ENCODE measurements at regions not wholly inside any gene's neighbourhood (a gene's known extent, or its start where the extent isn't known, plus 50 kb on each side); places are given as distances from the start of the nearest gene placed in this dataset.

DNA sequence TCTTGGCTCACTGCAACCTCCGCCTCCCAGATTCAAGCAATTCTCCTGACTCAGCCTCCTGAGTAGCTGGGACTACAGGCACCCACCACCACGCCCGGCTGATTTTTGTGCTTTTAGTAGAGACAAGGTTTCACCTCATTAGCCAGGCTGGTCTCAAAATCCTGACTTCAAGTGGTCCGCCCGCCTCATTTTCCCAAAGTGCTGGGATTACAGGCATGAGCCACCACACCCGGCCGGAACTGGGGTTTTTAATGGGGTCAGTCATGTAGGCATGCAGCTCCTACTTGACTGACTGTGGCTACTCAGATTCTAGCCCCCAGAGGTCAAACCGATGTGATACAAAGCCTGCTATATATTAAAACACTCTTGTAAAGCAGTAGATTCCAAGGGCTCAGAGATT lies 631.7 kb downstream of the MAT2B start:
- Histone ChIP-seq H3K27ac (ENCODE audit: insufficient read depth, low read depth, low read length) (no peak overlapping the region), H3K79me2 (ENCODE audit: control insufficient read depth, insufficient read depth, low read length) (no peaks in the 10 kb centered on the region), H3K27me3 (ENCODE audit: control insufficient read depth in 2 of 2, insufficient read depth in 2 of 2, low read length in 2 of 2) (no peaks in the 10 kb centered on the region), H3K9ac (replicated peaks; ENCODE audit: extremely low read depth, insufficient read depth, low read length) (no peak overlapping the region), H3K4me2 (ENCODE audit: insufficient read depth, low read length) (no peak overlapping the region), H3K9me1 (replicated peaks; ENCODE audit: control insufficient read depth, extremely low read depth, insufficient read depth, low read length) (no peaks in the 10 kb centered on the region), H3K36me3 (ENCODE audit: control insufficient read depth in 2 of 2, extremely low read depth in 1 of 2, insufficient read depth in 2 of 2, low read length in 2 of 2) (no peaks in the 10 kb centered on the region), H4K20me1 (replicated peaks; ENCODE audit: control insufficient read depth, extremely low read depth, insufficient read depth, low read length) (no peaks in the 10 kb centered on the region), H3K4me3 (replicated peaks in 1 of 3; ENCODE audit: insufficient read depth in 1 of 3, low read depth in 1 of 3, low read length in 3 of 3) (no peak overlapping the region), H3K9me3 (replicated peaks; ENCODE audit: control insufficient read depth, insufficient read depth, low read length) (no peaks in the 10 kb centered on the region), H2AFZ (ENCODE audit: low read depth, low read length) (no peak overlapping the region), H3K4me1 (ENCODE audit: control insufficient read depth, extremely low read depth, insufficient read depth, low read length) (no peaks in the 10 kb centered on the region)
- dilution Hi-C loops (cut with MboI; ENCODE audit: extremely low pct_ligation_motif_present, low sequenced_read_pairs) (no loop called here), intact Hi-C loops (cut with micrococcal nuclease) (no loop called here)
- DNase-seq (ENCODE audit: low read depth, low spot score) (no peak), FAIRE-seq (no peak)
- TF ChIP-seq JUN (IDR thresholded peaks at IDR 0.05; ENCODE audit: borderline replicate concordance, insufficient read depth, insufficient read length, low read depth) = no peak
- TF ChIP-seq POLR2A (IDR thresholded peaks at IDR 0.05; ENCODE audit: low read depth, low read length) = no peak
- TF ChIP-seq POLR2AphosphoS5 (IDR thresholded peaks at IDR 0.05; ENCODE audit: insufficient read depth, low read depth, low read length) = no peak
- TF ChIP-seq MYC (IDR thresholded peaks at IDR 0.05; ENCODE audit: low read depth, low read length) = no peak
- no peak for TF ChIP-seq GATA2 (IDR thresholded peaks at IDR 0.05; ENCODE audit: insufficient read depth, insufficient read length, low read depth, low read length)
- TF ChIP-seq, protein P1, sequence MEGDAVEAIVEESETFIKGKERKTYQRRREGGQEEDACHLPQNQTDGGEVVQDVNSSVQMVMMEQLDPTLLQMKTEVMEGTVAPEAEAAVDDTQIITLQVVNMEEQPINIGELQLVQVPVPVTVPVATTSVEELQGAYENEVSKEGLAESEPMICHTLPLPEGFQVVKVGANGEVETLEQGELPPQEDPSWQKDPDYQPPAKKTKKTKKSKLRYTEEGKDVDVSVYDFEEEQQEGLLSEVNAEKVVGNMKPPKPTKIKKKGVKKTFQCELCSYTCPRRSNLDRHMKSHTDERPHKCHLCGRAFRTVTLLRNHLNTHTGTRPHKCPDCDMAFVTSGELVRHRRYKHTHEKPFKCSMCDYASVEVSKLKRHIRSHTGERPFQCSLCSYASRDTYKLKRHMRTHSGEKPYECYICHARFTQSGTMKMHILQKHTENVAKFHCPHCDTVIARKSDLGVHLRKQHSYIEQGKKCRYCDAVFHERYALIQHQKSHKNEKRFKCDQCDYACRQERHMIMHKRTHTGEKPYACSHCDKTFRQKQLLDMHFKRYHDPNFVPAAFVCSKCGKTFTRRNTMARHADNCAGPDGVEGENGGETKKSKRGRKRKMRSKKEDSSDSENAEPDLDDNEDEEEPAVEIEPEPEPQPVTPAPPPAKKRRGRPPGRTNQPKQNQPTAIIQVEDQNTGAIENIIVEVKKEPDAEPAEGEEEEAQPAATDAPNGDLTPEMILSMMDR (IDR thresholded peaks at IDR 0.05; ENCODE audit: extremely low read depth in 1 of 2, insufficient read depth in 1 of 2, low read depth in 1 of 2, low read length in 2 of 2) = no peak
- no peak for TF ChIP-seq EZH2 (IDR thresholded peaks at IDR 0.05; ENCODE audit: borderline replicate concordance, low read depth, low read length, severe bottlenecking)
- TF ChIP-seq, protein P2, sequence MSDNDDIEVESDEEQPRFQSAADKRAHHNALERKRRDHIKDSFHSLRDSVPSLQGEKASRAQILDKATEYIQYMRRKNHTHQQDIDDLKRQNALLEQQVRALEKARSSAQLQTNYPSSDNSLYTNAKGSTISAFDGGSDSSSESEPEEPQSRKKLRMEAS (IDR thresholded peaks at IDR 0.05; ENCODE audit: insufficient read depth, insufficient read length) = no peak
- TF ChIP-seq FOS (IDR thresholded peaks at IDR 0.05; ENCODE audit: borderline replicate concordance, insufficient read depth, low read length) = no peak
- ChIA-PET CTCF (no interaction called here), POLR2A (no interaction called here)
- BruUV-seq (replicated peaks) = no TSS peak

Data from endothelial cell of umbilical vein (primary cell).